Nephron progenitor cell (in vitro differentiated cells): ENCODE measurements at regions not wholly inside any gene's neighbourhood (a gene's known extent, or its start where the extent isn't known, plus 50 kb on each side); places are given as distances from the start of the nearest gene placed in this dataset.
"Not testable (repeated sequence)": the region's sequence is repeated elsewhere in the genome, so short reads cannot be mapped to it uniquely, and the experiment has no call there.

Source experiments
- DNase-seq: peaks from one replicate; pipeline ENCODE4 v3.0.0; 2021
- H3K27ac Mint-ChIP-seq: 2 replicates; pipeline ENCODE4 v1.8.0; 2021; ENCODE audit warnings: mild to moderate bottlenecking, moderate library complexity, mixed read lengths
- H3K27me3 Mint-ChIP-seq: 2 replicates; pipeline ENCODE4 v1.8.0; 2021; ENCODE audit warnings: mild to moderate bottlenecking, low read depth, mixed read lengths; ENCODE audit not compliant: poor library complexity
- H3K36me3 Mint-ChIP-seq: 2 replicates; pipeline ENCODE4 v1.8.0; 2021; ENCODE audit warnings: low read depth, mixed read lengths
- H3K4me1 Mint-ChIP-seq: 2 replicates; pipeline ENCODE4 v1.8.0; 2021; ENCODE audit warnings: mixed read lengths
- H3K4me3 Mint-ChIP-seq: 2 replicates; pipeline ENCODE4 v1.8.0; 2021; ENCODE audit warnings: mild to moderate bottlenecking, moderate library complexity, mixed read lengths
- H3K9me3 Mint-ChIP-seq: 2 replicates; pipeline ENCODE4 v1.8.0; 2021; ENCODE audit warnings: mild to moderate bottlenecking, moderate library complexity, mixed read lengths
- CTCF ChIP-seq: fragments of 200-600 bp; sonication (generic); IDR thresholded peaks from 2 replicates; pipeline ENCODE4 v1.5.0; 2021; ENCODE audit warnings: antibody characterized with exemption

- Mint-ChIP-seq H3K36me3 (no peaks in the 10 kb centered on the region), H3K4me3 (no peak overlapping the region), H3K4me1 (peaks cover 6% of the 10 kb centered on the region), H3K27me3 (peaks cover 15% of the 10 kb centered on the region), H3K9me3 (no peaks in the 10 kb centered on the region), H3K27ac (no peak overlapping the region)
- no peak for DNase-seq
- no peak for TF ChIP-seq CTCF
These were observed 112.5 kb upstream of the NGF start for GRCh38 chr1:115450501-115451040.

DNA sequence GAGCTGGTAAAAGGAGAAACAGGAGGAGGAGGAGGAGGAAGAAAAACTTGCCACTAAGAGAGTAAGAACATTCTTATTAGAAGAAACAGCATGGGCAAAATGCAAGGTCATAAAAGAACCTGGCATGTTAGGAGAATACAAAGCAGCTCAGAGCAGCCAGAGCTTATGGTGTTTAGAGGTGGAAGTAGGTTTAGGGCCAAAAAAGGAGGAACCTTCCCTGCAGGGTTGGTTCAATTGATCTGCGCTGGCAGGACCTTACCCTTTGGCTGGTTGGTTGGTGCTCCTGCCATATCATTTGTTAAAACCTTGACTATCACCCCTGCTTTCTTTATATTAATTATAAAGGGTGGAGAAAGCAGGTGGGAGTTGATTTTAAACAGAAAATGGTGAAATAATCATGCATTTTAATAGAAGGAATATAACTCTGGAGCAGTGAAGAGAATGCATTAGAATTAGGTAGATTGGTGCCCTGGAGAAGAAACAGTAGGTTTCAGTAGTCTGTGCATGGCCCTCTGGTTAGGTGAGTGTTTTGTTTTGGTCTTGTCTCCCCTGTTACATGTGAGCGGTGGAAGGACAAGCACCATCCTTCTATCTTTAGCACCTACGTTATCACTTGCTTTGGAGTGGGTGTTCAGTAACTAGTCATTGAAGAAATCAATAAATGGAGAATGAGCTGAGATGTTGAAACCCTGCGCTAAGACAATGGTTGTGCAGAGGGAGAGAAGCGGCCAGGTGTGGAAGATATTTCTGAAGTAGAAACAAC lies 110.4 kb upstream of the NGF start:
- no peak overlapping the region for H3K4me3 Mint-ChIP-seq

GRCh38 chr1:115447672-115448071 lies 109.6 kb upstream of the NGF start:
- no peak for TF ChIP-seq CTCF
- H3K27me3 Mint-ChIP-seq: peaks cover 12% of the 10 kb centered on the region
- no peaks in the 10 kb centered on the region for H3K36me3 Mint-ChIP-seq

More for the DNA sequence above, 110.4 kb upstream of the NGF start:
- no peak for DNase-seq
- Mint-ChIP-seq H3K36me3 (no peaks in the 10 kb centered on the region), H3K27me3 (peaks cover 12% of the 10 kb centered on the region), H3K9me3 (no peaks in the 10 kb centered on the region), H3K4me1 (no peaks in the 10 kb centered on the region), H3K27ac (no peak overlapping the region)
- TF ChIP-seq CTCF: no peak

DNA sequence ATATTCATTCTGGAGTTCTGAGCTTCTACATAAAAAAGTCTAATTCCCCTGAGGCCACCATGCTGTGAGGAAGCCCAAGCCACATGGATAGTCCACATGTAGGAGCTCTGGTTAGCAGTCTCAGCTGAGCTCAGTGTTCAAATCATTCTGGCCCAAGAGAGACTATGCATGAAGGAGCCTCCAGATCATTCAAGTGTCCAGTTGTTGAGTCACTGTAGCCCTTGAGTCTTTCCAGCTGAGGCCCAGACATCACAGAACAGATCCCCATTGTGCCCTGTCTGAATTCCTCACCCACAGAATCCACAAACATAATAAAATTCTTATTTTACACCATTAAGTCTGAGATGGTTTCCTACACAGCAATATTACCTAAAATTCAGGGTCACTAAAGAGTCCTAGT lies 107.0 kb upstream of the NGF start:
- peaks cover under 1% of the 10 kb centered on the region for H3K9me3 Mint-ChIP-seq

More at GRCh38 chr1:115447672-115448071, 109.6 kb upstream of the NGF start:
- H3K27ac Mint-ChIP-seq: no peak overlapping the region
- H3K4me1 Mint-ChIP-seq: no peaks in the 10 kb centered on the region
- H3K9me3 Mint-ChIP-seq: no peaks in the 10 kb centered on the region
- DNase-seq: no peak
- H3K4me3 Mint-ChIP-seq: no peak overlapping the region

DNA sequence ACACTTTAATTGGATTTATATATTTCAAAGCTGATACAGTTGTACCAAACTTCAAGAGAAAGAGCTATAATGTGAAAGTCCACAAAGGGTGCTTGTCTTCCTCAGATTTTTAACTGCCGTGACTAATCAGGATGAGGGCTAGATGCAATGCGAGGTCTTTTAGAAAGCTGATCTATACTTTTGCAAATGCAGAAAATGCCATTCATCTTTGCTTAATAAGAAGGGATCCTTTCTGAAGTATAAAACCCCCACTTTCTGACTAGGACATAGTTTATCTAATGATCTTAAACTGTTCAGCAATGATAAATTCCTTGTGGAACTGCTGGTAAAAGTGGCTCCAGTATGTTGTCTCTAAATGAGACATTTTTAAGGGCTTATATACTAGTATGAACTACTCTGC lies 102.7 kb upstream of the NGF start:
- no peaks in the 10 kb centered on the region for H3K27me3 Mint-ChIP-seq
- TF ChIP-seq CTCF: no peak
- no peak overlapping the region for H3K27ac Mint-ChIP-seq
- no peak for DNase-seq
- peaks cover 4% of the 10 kb centered on the region for H3K9me3 Mint-ChIP-seq
- peaks cover 22% of the 10 kb centered on the region for H3K4me1 Mint-ChIP-seq
- H3K36me3 Mint-ChIP-seq: no peaks in the 10 kb centered on the region
- H3K4me3 Mint-ChIP-seq: no peak overlapping the region

More for the DNA sequence above, 107.0 kb upstream of the NGF start:
- Mint-ChIP-seq H3K27me3 (peaks cover 12% of the 10 kb centered on the region), H3K36me3 (no peaks in the 10 kb centered on the region), H3K4me1 (peaks cover 15% of the 10 kb centered on the region), H3K27ac (no peak overlapping the region), H3K4me3 (no peak overlapping the region)
- no peak for TF ChIP-seq CTCF
- DNase-seq: no peak

DNA sequence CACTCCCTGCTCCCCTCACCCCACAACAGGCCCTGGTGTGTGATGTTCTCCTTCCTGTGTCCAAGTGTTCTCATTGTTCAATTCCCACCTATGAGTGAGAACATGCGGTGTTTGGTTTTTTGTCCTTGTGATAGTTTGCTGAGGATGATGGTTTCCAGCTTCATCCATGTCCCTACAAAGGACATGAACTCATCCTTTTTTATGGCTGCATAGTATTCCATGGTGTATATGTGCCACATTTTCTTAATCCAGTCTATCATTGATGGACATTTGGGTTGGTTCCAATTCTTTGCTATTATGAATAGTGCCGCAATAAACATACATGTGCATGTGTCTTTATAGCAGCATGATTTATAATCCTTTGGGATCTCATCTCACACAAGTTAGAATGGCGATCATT lies 101.5 kb upstream of the NGF start:
- DNase-seq, H3K36me3 Mint-ChIP-seq, H3K9me3 Mint-ChIP-seq, H3K27me3 Mint-ChIP-seq, H3K27ac Mint-ChIP-seq, H3K4me3 Mint-ChIP-seq: not testable (repeated sequence)
- H3K4me1 Mint-ChIP-seq: peaks cover 22% of the 10 kb centered on the region
